ENCODE measurements at regions not wholly inside any gene's neighbourhood (a gene's known extent, or its start where the extent isn't known, plus 50 kb on each side); places are given as distances from the start of the nearest gene placed in this dataset.

- H2AFZ ChIP-seq (ENCODE audit: control insufficient read depth, low read depth, low read length): no peak overlapping the region
- CTCF ChIA-PET: no interaction called here
Observed at GRCh38 chr7:46218461-46219200, 297.6 kb upstream of the IGFBP3 start.

More at GRCh38 chr7:46218461-46219200, 297.6 kb upstream of the IGFBP3 start:
- Histone ChIP-seq H3K9me3 (replicated peaks; ENCODE audit: control insufficient read depth, insufficient read depth, low read length) (no peaks in the 10 kb centered on the region), H3K4me3 (no peak overlapping the region), H3K79me2 (ENCODE audit: control insufficient read depth, insufficient read depth, low read length) (no peaks in the 10 kb centered on the region), H4K20me1 (ENCODE audit: control insufficient read depth, insufficient read depth) (no peaks in the 10 kb centered on the region), H3K9ac (ENCODE audit: control insufficient read depth, insufficient read depth, low read length) (no peak overlapping the region), H3K4me1 (ENCODE audit: control insufficient read depth, insufficient read depth, low read length) (no peaks in the 10 kb centered on the region), H3K27ac (ENCODE audit: control insufficient read depth, insufficient read depth) (no peak overlapping the region), H3K36me3 (ENCODE audit: control insufficient read depth in 2 of 2, insufficient read depth in 2 of 2, low read length in 1 of 2) (no peaks in the 10 kb centered on the region), H3K27me3 (replicated peaks in 1 of 2; ENCODE audit: control insufficient read depth in 2 of 2, insufficient read depth in 2 of 2, low read length in 1 of 2) (no peaks in the 10 kb centered on the region), H3K4me2 (ENCODE audit: control insufficient read depth, insufficient read depth) (no peak overlapping the region)
- FAIRE-seq (no peak), ATAC-seq (no peak), DNase-seq (ENCODE audit: low read depth, low spot score) (no peak)
- TF ChIP-seq ZBTB4 (CRISPR knock-in tag; IDR thresholded peaks at IDR 0.05): no peak
- no peak for TF ChIP-seq HCFC1 (IDR thresholded peaks at IDR 0.05; ENCODE audit: low read length)
- TF ChIP-seq KAT2A (conservative IDR thresholded peaks at IDR 0.05; ENCODE audit: control insufficient read depth, low read depth, low read length): no peak
- ChIA-PET RAD21 (ENCODE audit: unreplicated experiment) (interaction anchor here (0.5 to 0.6 kb wide), 2 partner anchors 28 to 210 kb away, joined by 3 read pairs; no protein-coding TSS in a partner anchor), SMC1A (ENCODE audit: uncharacterized antibody, unreplicated experiment) (interaction anchor here (1.7 kb wide), 1 partner anchor 51 kb away, joined by 3 read pairs; no protein-coding TSS in a partner anchor), POLR2A (no interaction called here)
- 44% methylated on average over 9 of the region's 9 CpGs for WGBS (ENCODE audit: insufficient coverage, insufficient replicate concordance, low lambda C conversion rate, missing lambda C conversion rate)
- intact Hi-C loops (cut with micrococcal nuclease; ENCODE audit: unreplicated experiment): no loop called here
- in situ Hi-C loops (cut with MboI): no loop called here
- no TSS peak for BruUV-seq (replicated peaks)
